ENCODE measurements at regions not wholly inside any gene's neighbourhood (a gene's known extent, or its start where the extent isn't known, plus 50 kb on each side); places are given as distances from the start of the nearest gene placed in this dataset.

DNA sequence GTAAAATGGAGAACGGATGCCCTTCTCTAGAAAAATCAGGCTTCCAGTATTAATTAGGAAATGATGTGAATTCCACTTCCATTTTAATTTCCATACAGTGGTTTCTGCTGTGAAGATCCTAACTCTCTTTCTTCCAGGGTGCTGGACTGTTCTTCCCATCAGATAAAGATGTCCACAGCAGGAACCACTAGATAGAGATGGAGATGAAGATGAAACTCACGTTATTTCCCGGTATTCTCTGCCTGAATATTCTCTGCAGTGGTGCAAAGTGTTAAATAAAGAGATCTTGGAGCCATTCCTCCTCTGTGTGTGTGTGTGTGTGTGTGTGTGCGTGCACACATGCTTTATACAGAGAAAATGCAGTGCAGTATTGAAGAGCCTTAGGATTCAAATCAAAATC, 727.5 kb downstream of the KCNJ2 start:
- intact Hi-C loops (cut with micrococcal nuclease), result no loop called here
- CTCF ChIA-PET, result no interaction called here
- POLR2A ChIA-PET, result no interaction called here

DNA sequence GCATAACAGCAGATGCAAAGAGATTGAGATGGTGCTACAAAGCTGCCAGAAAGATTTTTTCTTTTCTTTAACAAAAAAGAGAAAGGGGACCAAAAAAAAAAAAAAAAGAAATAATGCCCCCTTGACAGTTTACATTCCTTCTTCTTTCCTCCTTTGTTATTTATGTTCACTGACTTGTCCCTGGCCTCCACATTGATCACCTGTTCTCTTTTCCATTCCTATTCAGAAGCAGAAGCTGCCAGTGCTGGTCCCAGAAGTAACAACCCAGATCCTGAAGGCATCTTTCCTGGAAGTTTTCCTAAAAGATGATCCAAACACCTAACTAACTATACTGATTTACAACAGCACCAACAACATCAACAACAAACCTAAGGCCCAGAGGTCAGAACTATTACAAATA, 728.1 kb downstream of the KCNJ2 start:
- TF ChIP-seq, protein P1, sequence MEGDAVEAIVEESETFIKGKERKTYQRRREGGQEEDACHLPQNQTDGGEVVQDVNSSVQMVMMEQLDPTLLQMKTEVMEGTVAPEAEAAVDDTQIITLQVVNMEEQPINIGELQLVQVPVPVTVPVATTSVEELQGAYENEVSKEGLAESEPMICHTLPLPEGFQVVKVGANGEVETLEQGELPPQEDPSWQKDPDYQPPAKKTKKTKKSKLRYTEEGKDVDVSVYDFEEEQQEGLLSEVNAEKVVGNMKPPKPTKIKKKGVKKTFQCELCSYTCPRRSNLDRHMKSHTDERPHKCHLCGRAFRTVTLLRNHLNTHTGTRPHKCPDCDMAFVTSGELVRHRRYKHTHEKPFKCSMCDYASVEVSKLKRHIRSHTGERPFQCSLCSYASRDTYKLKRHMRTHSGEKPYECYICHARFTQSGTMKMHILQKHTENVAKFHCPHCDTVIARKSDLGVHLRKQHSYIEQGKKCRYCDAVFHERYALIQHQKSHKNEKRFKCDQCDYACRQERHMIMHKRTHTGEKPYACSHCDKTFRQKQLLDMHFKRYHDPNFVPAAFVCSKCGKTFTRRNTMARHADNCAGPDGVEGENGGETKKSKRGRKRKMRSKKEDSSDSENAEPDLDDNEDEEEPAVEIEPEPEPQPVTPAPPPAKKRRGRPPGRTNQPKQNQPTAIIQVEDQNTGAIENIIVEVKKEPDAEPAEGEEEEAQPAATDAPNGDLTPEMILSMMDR (IDR thresholded peaks at IDR 0.05), result no peak
- intact Hi-C loops (cut with micrococcal nuclease), result no loop called here
- DNase-seq (no peak), ATAC-seq (no peak)
- H3K27me3 Mint-ChIP-seq, result no peaks in the 10 kb centered on the region
- H3K36me3 Mint-ChIP-seq (ENCODE audit: low read depth), result no peaks in the 10 kb centered on the region
- H3K9me3 Mint-ChIP-seq, result peaks cover 3% of the 10 kb centered on the region
- ChIA-PET CTCF (no interaction called here), POLR2A (no interaction called here)
- no peak overlapping the region for H3K4me3 Mint-ChIP-seq
- H3K27ac Mint-ChIP-seq, result no peak overlapping the region
- no peaks in the 10 kb centered on the region for H3K4me1 Mint-ChIP-seq (ENCODE audit: low read depth)

More for the DNA sequence above, 727.5 kb downstream of the KCNJ2 start:
- H3K4me1 Mint-ChIP-seq (ENCODE audit: low read depth), result no peaks in the 10 kb centered on the region
- H3K4me3 Mint-ChIP-seq, result no peak overlapping the region
- H3K27me3 Mint-ChIP-seq, result no peaks in the 10 kb centered on the region
- TF ChIP-seq, protein P1 (IDR thresholded peaks at IDR 0.05), result no peak
- H3K27ac Mint-ChIP-seq, result no peak overlapping the region
- ATAC-seq, result no peak
- H3K9me3 Mint-ChIP-seq, result peaks cover 3% of the 10 kb centered on the region
- DNase-seq, result no peak
- H3K36me3 Mint-ChIP-seq (ENCODE audit: low read depth), result no peaks in the 10 kb centered on the region

DNA sequence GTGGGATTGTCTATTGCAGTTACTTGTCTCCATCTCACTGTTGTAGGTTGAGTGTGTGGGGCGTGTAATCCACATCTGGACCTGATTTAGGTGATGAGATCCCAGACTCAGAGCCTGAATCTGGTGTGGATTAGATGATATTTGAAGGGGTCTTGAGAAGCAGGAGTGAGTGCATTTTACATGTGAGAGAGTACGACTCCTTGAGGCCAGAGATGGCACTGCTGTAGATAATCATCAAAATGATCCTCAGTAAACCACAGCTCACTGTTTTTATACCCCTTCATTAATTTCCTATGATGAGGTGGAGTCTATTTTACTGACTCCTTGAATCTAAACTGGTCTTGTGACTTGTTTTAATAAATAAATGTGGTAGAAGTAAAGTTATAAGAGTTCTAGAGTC, 732.5 kb downstream of the KCNJ2 start:
- ChIA-PET CTCF (no interaction called here), POLR2A (no interaction called here)
- DNase-seq (no peak), ATAC-seq (no peak)
- Mint-ChIP-seq H3K9me3 (peaks cover 5% of the 10 kb centered on the region), H3K4me3 (no peak overlapping the region), H3K36me3 (ENCODE audit: low read depth) (no peaks in the 10 kb centered on the region), H3K27me3 (no peaks in the 10 kb centered on the region), H3K27ac (no peak overlapping the region), H3K4me1 (ENCODE audit: low read depth) (no peaks in the 10 kb centered on the region)
- TF ChIP-seq, protein P1 (IDR thresholded peaks at IDR 0.05), result no peak
- intact Hi-C loops (cut with micrococcal nuclease), result no loop called here

DNA sequence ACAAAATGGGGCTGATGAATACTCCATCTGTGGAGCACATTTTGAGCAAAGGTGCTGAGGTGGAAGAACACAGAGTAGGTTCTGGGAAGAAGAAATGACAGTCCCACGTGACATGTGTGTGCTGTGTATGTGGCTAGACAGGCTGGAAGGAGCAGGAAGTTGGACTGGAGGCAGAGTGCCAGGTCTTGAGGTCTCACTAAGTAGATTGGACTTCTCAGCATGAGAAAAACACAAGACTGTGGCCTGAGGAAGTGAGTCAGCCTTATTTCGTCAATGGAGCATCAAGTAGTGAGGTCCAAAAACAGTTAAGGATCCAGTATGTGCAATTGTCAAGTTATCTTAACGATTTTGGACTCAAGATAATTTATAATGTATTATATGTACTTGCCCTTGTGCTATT, 736.5 kb downstream of the KCNJ2 start:
- ATAC-seq, result no peak
- CTCF ChIA-PET, result no interaction called here

DNA sequence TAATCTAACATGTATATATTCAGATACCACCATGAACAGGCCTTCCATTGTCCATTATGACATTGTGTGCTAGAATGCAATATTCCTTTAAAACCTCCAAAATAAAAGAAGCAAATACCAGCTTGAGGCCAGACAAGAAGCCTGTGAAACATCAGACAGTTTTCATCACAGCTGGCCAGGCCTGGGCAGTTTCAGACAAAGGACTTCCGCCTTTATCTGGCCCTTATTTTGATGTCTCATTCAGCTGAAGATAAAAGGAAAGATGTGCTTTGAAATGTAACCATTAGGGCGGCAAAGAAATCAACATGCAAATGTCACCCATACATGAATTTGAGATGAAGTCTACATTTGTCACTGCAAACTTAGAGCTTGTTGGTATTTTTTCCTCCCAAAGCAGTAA, 737.5 kb downstream of the KCNJ2 start:
- Mint-ChIP-seq H3K4me1 (ENCODE audit: low read depth) (no peaks in the 10 kb centered on the region), H3K36me3 (ENCODE audit: low read depth) (no peaks in the 10 kb centered on the region), H3K4me3 (no peak overlapping the region), H3K27ac (no peak overlapping the region), H3K9me3 (peaks cover 3% of the 10 kb centered on the region), H3K27me3 (no peaks in the 10 kb centered on the region)
- TF ChIP-seq, protein P1 (IDR thresholded peaks at IDR 0.05), result no peak
- ChIA-PET POLR2A (no interaction called here), CTCF (no interaction called here)
- DNase-seq (no peak), ATAC-seq (no peak)
- intact Hi-C loops (cut with micrococcal nuclease), result no loop called here

More for the DNA sequence above, 736.5 kb downstream of the KCNJ2 start:
- Mint-ChIP-seq H3K4me1 (ENCODE audit: low read depth) (no peaks in the 10 kb centered on the region), H3K9me3 (peaks cover 5% of the 10 kb centered on the region), H3K27ac (no peak overlapping the region), H3K36me3 (ENCODE audit: low read depth) (no peaks in the 10 kb centered on the region), H3K4me3 (no peak overlapping the region), H3K27me3 (no peaks in the 10 kb centered on the region)
- TF ChIP-seq, protein P1 (IDR thresholded peaks at IDR 0.05), result no peak
- intact Hi-C loops (cut with micrococcal nuclease), result no loop called here
- POLR2A ChIA-PET, result no interaction called here
- DNase-seq, result no peak

All from activated CD8-positive, alpha-beta T cell treated with anti-CD3 and anti-CD28 coated beads for 36 hours (primary cell).